DMS 273 (cell line): ENCODE measurements at regions not wholly inside any gene's neighbourhood (a gene's known extent, or its start where the extent isn't known, plus 50 kb on each side); places are given as distances from the start of the nearest gene placed in this dataset.

Experiments used
- DNase-seq: peaks from one replicate; lab custom pipeline; 2025; ENCODE audit not compliant: unreplicated experiment; lab: John Stamatoyannopoulos, UW

DNA sequence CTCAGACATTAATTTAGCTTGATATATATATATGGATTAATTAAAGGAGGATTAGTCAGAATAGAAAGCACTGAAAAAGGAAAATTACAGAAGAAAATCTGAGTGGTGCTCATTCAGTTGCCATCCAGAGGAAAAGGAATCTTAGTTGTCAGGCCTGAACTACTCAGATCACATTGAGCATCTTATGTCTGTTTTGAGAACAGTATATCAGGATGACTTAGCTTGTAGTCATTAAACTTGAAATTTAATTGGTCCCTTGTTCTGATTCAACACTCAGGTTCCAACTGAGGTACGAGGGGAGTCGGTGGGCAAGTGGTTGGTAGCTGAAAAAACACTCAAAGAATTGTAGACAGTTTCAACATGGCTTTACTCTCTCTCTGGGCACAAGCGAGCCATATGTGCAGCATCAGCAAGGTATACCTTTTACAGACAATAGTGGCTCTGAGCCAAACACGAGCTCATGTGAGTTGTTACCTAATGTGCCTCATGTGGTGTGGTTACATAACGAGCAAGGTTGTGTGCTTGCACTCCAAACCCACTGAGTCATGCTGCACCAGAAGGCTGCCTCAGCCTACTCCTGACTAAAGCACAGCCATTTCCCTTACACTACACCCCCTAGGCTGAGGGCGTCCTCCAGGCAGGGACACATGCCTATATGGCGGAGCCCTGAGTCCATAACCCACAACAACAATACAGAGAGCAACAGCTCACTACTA lies 73.0 kb upstream of the HMGN3 start:
- peak; percentile 14 for DNase-seq

- DNase-seq: no peak
Measured at GRCh38 chr6:79305020-79305419, 70.5 kb upstream of the HMGN3 start.

DNA sequence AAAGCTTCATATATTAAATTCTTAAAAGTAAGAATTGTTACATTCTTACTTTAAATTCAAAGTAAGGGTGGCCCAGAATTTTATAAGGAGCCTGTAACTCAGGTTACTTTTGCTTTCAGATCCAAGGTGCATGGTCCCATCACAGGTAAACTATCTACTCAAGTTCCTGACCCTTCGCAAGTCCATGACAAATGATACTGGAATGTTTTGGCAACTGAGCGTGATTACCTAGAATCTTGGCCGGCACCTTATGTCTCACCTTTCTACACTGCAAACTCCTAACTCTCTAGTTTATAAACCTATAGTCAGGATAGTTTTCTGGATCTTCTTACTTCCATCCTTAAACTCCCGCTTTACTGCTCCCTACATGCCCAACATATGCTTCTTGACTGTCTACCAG lies 67.9 kb upstream of the HMGN3 start:
- no peak for DNase-seq

DNA sequence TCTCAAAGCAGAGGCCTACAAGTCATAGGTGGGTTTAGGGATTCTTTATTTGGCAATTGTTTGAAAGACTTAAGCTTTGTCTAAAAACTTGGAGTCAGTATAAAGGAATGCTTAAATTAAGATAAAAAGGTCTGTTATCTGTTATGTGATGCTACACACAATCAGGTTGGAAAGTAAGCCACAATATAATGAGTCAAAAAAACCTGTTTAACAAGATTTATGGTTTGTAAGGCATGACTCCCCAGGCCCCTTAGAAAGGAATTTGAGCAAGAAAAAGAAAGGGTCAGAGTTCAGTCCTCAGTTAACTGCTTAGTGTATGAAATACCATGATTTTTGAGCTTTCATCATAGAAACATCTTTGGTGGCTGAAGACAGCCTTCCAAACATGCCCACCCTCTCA lies 66.8 kb upstream of the HMGN3 start:
- no peak for DNase-seq

GRCh38 chr6:79296211-79296610 lies 61.7 kb upstream of the HMGN3 start:
- DNase-seq: no peak
